ENCODE measurements at regions not wholly inside any gene's neighbourhood (a gene's known extent, or its start where the extent isn't known, plus 50 kb on each side); places are given as distances from the start of the nearest gene placed in this dataset.

DNA sequence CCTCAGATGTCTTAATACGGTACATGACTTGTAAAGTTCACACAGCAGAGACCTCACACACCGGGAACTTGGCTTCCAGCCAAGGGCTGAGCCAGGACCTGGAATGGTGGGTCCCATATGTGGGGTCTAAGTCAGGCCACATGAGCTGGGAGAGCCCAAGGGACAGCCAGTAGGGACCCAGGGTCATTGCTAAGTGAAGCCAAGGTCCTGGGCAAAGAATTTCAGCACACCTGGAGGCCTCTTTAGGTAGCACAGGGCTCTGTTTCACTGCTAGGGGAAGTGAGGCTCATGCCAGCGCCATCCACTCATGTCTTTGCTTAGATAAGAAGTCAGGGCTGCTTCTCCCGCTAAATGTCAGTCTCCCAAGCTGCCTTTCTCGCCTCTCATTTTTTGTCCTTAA lies 116.6 kb upstream of the TLE3 start:
- no peak for DNase-seq

- no peak for DNase-seq
These were observed 116.1 kb upstream of the TLE3 start for GRCh38 chr15:70213794-70214193.

- no peak for DNase-seq
These were observed 115.2 kb upstream of the TLE3 start for GRCh38 chr15:70212963-70213315.

DNA sequence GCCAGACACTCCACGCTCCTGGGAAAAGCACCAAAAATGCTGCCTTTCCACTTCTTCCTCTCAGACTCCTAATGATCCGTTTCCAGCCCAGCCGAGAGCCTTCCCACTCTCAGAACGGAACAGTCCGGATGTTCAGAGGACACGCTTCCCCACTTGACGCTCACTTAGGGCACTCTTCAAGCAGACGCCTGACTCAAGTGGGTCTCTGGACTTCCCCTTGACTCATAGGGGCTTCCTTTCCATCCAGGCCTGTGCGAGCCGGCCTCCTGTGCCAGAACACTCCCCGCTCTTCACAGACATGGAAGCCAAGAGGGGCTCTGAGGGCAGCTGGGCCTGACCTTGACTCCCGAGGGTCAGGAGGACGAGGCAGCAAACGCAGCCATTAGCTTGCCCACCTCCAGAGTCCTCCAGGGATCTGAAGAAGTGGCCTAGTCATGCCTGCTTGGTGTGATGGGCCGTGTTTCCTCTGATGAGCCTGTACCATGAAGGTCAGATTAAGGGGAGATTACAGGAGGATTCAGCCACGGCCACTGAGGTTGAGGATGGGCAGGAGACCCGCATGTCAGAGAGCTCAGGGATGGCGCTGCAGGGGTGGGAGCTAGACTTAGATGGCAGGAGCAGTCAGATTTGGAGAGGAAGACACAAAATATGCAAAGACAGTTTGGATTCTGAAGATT lies 114.7 kb upstream of the TLE3 start:
- no peak for DNase-seq

DNA sequence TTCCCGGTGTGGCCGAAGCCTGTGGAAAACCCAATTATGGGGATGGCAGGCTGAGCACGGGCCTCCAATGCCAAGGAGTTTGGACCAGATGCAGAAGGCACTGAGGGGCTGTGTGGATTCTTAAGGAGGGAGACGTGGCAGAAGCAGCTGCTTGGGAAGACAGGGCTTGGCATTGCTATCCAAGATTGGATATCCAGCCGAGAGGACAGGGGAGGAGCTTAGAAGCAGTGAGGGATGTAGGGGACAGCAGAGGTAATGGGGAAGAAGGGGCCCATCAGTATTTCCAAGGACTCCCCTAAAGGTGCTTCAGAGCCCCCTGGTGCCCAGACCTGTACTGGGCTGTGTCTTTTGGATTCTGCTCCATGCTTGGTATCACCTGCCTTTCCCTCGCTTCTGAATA lies 112.8 kb upstream of the TLE3 start:
- DNase-seq: no peak

DNA sequence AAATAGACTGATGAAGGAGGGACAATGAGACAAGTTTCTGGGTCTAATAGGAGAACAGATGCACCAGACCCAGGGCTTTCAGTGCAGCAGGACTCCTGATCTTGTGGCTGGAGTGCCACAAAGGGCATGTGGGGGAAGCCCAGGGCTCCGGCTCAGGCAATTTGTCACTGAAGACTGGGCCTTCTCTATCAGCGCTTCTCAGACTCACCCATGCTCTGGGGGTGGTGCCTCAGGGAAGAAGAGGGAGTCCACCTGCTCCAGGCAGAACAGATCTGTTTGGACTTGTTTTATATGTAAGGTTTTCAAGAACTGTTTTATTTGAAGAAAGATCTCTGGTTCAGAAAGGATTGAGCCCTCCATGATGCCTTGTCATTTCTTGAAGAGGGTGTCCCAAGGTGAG lies 112.4 kb upstream of the TLE3 start:
- no peak for DNase-seq

DNA sequence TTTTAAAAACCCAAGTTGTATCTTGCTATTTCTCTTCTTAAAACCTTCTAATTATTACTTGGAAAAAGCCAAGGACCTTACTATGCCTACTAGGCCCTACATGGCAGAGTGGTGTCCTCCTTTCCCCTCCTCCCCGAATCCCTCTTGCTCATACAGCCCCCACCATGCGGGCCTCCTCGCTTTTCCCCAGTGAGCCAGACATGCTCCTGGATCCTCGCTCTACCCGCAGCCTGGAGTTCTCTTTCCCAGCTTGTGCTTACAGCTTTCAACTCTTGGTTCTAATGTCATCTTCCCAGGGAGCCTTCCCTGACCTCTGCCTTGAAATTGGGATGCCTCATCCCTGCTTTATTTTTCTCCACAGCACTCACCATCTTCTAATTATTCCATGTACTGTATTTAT lies 111.8 kb upstream of the TLE3 start:
- no peak for DNase-seq

DNA sequence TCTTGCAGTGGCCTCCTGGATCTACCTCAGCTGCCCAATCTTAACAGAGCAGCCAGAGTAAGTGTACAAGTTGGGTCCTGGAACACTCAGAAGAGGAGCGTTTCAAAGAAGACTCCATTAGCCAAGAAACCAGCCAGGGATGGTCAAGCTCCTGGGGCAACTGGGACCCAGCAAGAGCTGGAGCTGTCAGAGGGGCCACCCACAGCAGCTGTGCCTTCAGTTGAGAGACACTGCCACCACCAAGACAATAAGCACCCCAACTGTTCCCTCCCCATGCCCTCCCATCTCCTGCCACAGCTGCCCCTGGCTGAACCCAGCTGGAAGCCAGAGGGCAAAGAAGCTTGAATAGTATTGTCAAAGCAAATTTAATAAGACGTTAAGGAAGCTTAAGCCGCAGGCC lies 110.6 kb upstream of the TLE3 start:
- no peak for DNase-seq

DNA sequence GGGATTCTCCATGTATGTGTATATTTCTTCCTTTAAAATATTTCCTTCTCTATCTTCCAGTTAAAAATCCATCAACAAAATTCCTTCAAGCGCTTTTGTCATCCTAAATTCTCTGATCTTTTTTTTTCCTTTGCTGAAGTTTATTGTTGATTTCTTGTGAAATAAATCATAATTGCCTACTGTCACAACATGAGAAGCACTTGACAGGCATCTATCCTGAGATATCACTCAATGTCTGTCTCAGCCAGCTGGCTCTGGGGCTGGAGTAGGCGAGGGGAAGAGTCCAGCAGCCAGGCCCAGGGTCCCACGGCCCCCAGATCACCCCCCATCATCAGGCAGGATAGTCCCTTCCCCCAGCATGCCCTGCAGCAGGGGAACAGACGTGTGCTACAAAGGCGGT lies 109.0 kb upstream of the TLE3 start:
- no peak for DNase-seq

DNA sequence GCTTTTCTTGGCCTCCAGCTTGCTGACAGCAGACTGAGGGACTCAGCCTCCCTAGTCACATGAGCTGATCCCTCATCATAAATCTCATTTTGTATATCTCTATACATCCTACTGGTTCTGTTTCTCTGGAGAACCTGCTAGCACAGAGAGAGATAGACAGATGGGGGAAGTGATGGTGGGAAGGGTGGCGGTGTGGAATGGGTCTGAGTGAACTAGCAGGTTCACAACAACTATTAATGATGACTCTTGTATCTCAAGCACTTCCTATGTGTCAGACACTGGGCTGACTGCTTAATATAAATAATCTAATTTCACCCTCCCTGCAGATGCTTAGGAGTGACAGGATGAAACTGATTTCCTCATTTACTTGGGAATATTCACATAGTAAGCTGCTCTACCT lies 106.9 kb upstream of the TLE3 start:
- no peak for DNase-seq

- no peak for DNase-seq
These were observed 106.4 kb upstream of the TLE3 start for GRCh38 chr15:70203981-70204560.

DNA sequence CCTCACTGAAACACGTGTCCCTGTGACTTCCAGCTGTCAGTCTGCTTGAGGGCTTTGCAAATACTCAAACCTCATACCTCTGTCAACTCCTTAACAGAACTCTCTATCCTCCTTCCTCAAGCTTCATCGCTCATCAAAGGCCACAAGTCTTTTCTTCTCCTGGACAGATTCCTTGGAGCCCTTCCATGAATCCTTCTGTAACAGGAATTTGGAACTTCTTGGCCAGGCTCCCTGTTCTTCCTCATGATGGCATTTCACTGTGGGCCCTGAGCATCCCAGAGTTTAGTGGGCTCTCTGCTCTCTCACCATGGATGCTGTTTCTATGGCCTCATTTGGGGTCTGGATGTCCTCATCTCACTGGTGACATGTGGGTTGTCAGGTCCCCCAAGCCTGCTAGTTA lies 105.0 kb upstream of the TLE3 start:
- no peak for DNase-seq

DNA sequence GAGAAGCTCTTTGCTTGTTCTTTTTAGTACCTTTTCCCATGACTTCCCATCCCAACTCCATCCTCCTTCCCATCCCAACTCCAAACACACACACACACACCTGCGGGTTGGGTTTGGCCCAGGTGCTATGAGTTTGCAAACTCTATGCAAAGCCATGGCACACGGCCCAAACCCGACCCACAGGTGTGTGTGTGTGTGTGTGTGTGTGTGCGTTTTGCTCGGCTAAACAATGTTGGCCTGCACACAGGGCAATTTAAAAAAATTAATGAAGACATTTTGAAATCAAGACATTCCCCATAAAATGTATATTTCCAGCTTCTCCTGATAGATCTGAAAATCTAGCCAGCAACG lies 103.7 kb upstream of the TLE3 start:
- DNase-seq: no peak

GRCh38 chr15:70200511-70201424 lies 103.1 kb upstream of the TLE3 start:
- no peak for DNase-seq

DNA sequence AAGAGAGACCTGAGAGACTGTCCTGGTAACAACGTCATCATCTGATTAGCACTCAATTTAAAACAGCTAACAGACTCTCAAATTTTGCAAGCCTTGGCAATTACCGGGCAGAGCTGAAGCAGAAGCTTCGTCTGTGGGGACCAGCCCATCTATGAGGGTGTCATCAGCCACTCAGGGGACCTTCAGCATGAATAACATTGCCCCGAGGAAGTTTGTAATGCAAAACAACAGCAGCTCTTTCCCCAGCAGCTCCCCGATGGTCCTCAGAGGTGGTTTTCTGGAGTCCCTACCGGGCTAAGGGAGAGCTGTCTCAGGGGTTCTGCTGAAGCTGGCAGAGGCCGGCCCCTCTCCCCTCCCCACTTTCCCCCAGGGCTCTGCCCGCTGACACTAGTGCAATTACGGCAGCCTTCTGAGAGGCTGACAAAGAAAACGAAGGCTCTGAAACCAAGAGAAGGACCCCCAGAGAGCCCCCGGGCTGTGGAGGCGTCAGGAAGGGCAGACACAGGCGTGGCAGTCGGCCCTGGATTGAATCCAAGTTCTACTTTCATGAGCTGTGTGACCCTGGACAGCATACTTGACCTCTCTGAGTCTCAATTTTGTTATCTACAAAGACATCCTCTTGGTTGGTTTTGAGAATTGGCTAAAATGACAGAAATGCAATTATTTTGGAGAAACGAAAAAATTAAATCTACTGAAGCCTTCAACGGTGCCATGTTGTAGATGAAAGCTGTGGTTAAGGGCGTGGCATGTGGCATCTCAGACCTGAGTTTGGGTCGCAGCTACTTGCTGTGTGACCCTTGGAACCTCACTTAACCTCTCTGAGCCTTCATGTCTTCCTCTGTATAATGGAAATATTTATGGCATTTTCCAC lies 102.1 kb upstream of the TLE3 start:
- no peak for DNase-seq

- DNase-seq: no peak
These were observed 101.4 kb upstream of the TLE3 start for GRCh38 chr15:70199124-70199482.

GRCh38 chr15:70198441-70199123 lies 100.9 kb upstream of the TLE3 start:
- DNase-seq: no peak

DNA sequence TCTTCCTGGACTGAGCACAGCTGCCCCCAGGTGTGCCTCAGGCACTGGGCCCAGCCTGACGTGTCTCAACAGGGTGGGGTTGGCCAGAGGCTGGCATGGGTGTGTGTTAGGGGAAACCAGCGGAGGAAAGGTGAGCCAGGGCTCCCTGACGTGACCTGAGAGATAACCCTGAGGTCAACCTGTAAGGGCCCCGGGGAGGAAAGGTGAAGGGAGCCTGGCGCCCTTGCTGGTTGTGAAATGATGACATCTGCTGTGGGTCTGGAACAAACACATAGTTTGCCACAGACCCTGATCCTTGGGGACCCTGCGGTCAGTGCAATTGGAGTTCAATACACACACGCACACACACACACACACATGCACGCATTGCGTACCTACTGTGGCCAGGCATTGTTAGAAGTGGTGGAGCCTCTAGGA lies 100.2 kb upstream of the TLE3 start:
- no peak for DNase-seq

GRCh38 chr15:70197318-70197944 lies 99.7 kb upstream of the TLE3 start:
- no peak for DNase-seq

- DNase-seq: no peak
These were observed 98.9 kb upstream of the TLE3 start for GRCh38 chr15:70196372-70197316.
